GM19463 (cell line): ENCODE measurements at regions not wholly inside any gene's neighbourhood (a gene's known extent, or its start where the extent isn't known, plus 50 kb on each side); places are given as distances from the start of the nearest gene placed in this dataset.
"Not testable (repeated sequence)": the region's sequence is repeated elsewhere in the genome, so short reads cannot be mapped to it uniquely, and the experiment has no call there.

Source experiments
- ATAC-seq: cut with Tn5 transposase; IDR thresholded peaks from one replicate; pipeline ENCODE4 v1.9.1; 2021; ENCODE audit warnings: mild to moderate bottlenecking, moderate library complexity; ENCODE audit not compliant: unreplicated experiment

DNA sequence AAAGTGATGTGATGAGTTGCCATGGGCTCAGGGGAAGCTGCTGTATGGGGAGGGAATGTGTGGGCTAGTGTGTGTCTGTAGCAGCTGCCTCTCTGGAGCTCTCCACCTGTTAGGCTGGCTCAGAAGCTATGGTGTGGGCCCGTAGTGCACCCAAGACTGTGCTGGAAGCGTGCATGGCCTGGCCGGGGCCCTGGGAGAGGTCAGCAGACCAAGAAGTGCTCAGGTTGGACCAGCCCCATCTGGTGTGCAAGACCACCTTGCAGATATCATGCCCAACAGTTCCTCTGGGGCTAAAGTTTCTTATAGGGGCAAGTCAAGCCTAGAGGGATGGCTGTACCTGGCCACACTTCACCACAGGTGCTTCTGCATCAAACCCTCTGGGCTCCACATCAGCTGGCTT is 274.4 kb upstream of the CCDC179 start:
- ATAC-seq, result no peak

DNA sequence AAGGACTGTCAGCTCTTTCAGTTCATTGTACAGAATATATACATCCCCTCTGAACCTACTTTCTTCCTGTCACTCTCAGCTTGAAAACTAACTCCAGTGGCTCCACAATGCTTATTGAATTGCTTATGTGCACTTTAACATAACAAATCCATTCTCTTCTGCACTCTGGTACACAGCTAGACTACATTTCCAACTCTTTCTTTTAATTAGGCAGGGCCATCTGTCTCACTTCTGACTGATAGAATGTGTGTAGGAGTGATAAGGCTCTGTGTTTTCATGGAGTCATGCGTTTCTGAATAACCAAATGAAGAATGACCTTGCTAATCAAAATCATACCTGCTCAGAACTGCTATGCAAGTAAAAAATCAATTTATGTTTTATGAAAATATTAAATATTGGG is 278.5 kb upstream of the CCDC179 start:
- ATAC-seq, result no peak

DNA sequence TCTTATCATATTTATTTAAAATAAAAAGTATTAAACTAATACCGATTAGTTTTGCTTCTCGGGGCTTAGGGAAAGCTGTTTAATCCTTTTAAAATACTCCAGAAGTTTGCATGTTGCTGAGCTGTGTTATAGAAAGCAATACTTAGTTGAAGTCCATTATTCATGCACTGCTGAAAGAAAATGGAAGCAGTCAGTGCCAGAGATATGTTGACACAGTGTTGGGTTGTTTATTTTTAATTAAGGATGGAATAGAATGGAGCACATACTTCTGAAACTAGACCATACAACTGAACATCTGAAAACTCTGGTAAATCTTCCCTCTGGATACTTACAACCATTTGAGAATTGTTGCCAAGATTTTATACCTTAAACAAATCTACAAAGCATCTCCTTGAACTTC is 282.7 kb upstream of the CCDC179 start:
- ATAC-seq, result no peak

DNA sequence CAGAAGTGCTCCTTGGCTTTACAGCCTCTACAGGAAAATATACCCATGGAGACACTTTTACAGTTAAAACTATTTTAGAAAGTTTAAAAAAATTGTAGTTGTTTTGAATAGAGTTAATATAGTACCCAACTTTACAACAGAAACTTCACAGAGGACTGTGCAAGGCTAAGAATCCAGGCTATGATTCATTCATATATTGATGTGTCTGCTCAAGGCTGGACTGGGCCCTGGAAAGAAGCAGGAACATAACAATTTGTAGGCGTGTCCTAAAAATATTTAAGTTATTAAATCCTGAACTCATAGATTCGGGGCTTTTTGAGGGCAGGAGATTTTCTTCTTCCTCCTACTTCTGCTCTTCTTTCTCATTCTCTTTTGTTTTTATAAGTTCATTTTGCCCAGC is 291.5 kb upstream of the CCDC179 start:
- no peak for ATAC-seq

DNA sequence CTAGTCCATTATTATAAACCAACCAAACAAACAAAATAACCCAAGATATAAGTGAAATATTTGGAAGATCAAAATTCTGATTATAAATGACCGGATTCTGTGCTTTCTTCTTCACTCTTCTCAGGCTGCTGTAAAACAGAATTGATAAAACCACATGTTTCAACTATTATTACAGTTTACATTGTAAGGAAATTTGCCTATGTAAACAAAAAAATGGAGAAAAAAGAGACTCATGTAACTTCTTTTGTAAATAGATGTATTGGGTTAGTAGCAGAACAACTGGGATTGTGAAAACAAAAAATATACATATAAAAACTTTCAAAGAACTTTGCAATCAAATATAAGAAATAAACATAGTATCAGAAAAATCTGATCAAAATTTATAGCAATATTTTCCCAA is 295.2 kb upstream of the CCDC179 start:
- ATAC-seq, result no peak

DNA sequence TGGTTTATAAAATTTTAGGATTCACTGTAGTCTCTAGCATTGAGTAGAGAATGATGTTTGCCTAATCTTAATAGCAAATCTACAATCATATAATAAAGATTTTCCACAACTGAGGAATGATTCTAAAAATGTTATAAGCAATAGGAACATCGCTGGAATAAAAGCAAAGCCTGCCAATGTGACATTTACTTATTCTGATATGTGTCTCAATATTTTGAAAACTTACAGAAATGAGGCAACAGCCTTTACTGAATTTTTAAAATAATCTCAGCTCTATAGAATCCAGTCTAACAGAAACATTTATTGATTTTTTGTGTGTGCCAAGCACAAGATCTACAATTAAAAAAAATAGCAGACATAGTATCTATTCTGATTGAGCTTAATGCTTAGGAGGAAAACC is 303.7 kb upstream of the CCDC179 start:
- ATAC-seq, result no peak

DNA sequence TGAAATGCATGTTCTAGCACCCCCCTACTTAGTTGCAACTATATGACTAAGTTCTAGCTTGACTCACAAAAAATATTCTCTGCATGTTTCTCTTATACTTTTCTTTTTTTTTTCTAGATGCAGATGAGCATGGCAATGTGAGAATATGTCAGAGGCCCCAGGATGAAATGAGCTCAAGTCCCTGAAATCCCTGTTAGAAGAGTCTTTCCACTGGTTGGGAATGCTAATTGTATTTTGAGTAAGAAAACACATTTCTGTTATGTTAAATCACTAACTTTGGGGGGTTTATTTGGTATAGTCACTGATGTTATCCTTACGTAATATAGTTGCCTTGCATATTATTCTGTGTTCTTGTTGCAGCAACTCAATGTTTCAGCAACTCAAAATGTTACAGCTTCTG is 306.1 kb upstream of the CCDC179 start:
- no peak for ATAC-seq

DNA sequence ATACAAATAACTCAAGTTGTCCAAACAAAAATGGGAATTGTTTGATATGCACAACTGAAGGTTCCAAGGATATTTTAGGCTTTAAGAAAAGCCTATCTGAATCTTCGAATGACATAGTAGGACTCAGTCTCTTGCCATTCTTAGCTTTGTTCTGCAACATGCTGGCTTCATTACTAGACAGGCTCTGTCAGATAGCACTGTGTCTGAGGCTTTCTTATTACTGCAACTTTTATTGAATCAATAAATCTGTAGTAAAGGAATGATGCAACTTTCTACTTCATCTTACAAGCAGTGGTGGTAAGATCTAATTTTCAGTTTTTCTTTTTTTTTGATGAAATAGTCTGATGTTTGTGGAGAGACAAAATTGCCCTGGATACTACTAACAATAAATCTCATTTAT is 319.3 kb upstream of the CCDC179 start:
- no peak for ATAC-seq

DNA sequence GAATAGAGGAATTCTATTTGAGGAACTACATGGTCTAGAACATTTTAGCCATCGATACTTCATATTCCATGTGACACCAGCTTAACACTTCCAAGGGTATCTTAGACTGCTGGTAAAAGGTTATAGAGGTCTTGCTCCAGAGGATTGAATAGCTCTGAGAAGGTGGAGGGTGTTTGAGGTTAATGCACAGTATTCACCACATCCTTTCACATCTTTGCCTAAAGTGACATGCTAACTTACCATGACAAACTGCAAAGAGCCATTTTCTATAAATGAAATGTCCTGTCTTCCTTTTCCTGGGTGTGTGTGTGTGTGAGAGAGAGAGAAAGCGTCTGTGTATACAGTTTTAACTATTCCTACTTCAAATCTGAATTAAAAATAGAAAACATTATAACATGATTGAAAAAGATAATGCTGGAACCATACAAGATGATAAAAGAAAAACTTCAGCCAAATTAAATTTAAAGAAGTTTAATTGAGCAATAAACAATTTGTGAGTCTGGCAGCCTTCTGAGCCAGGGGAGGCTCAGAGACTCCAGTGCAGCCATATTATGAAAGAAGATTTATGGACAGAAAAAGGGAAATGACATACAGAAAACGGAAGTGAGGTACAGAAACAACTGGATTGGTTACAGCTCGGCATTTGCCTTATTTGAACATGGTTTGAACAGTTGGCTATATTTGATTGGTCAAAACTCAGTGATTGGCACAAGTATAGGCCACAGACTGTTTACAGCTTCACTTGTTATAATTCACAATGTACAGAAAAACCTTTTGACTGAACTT is 320.9 kb upstream of the CCDC179 start:
- ATAC-seq, result no peak

DNA sequence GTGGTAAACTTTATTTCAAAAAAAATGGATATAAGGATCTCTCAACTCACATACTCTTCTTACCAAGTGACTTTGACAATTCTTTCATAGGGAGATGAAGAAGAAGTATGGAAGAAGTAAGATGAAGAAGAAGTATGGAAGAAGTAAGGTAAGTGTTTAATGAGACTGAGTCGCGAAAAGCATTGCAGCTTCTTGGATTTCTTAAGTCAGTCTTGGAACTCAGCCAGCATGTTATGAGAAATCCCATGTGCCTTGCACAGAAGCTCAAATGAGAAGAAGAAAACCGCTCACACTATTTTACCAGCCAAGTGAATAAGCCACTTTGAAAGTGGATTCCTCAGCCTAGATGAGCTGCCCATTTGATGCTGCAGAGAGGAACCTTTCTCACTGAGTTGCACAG is 332.0 kb upstream of the CCDC179 start:
- ATAC-seq, result no peak

DNA sequence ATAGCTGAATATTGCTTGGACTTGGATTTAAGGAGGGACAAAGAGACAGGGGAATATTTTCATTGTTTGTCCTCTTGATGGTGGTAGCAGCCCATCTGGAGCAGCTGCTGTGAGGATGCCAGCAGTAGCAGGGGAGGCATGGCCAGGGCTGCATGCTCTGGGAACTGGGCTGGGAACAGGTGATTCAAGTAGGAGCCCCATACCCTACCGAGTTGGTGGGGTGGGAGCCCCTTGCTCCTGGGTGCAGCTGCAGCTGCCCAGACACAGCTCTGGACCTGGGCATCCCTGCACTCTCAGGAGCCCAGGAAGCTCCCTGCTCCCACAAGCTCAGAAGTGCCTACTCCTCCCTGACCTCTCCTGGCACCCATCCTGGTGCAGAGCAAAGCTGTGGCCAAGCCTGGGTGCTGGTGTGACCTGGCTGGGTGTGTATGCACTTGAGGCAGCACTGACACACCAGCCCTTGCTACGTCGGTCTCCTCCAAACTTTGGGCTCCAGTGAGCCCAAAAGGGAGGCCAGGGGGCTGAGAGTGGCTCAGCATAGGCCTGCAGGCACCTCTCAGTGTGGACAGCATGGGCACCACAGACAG is 341.8 kb upstream of the CCDC179 start:
- no peak for ATAC-seq

DNA sequence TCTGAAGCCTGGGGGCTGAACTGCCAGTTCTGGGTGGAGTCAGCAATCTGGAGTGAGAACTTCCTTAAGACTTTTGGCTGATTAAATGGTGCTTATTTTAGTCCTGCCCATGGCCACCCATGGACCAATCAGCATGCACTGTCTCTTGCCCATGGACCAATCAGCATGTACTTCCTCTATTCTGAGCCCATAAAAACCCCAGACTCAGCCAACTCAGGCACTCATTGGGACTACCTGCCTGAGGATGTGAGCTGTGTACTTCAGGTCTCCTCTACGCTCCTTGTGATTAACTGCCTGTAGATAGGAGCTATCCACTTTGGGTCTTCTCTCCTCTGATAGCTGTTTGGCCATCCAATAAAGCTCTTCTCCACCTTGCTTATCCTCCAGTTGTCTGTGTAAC is 342.3 kb upstream of the CCDC179 start:
- no peak for ATAC-seq

DNA sequence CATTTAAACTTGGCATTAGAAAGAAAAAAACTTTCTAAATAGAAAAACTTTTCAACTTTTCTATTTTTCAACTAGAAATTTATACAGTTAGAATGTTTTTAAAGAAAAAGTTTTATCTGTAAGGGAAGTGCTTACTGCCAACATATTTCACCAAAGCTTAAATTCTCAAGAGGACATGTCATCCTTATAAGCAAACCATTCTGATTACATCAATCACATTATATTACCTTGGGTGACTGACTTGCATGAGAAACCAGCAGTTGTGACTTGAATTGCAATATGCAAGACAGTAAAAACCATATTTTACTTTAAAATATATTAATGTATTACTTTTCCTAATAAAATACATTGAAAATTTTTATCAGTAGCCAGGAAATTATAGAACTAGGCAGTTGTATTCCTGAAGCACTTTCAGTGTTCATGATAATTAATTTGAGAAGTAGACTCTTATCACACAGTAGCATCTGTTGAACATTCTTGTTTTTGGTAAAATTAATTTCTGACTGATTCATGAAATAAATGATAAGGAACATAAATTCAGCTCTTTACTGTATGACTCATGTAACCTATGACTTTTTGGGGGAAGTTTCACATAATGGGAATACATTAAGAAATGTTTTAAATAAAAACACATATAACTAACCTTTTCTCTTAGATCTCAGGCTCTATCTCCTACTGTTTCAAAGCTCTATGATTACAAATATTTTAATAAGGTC is 345.0 kb upstream of the CCDC179 start:
- ATAC-seq, result no peak

DNA sequence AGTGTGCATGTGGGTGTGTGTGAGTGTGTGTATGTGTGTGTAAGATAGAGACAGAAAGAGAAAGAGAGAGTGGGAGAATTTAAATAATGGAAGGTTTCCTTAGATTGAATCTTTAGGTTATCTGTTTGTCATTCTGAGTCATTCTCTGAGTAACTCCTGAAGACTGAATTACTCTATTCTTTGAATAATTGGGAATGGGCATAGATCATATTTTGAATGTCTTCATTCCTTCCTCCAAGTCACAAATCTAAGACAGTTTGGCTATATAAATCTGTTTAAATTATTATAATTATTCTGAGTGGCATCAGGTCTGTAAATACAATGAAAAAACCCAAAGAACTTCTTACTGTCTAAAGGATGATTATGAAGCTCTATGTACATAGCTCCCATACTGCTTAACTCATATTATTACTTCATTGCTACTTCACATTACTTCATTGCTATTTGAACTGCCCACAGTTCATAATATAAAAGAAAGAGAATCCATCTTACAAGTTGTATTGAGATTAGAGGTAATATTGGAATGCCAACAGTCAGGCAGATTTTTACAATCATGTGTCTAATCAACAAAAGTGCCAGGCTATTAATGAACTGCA is 346.6 kb upstream of the CCDC179 start:
- ATAC-seq, result no peak

DNA sequence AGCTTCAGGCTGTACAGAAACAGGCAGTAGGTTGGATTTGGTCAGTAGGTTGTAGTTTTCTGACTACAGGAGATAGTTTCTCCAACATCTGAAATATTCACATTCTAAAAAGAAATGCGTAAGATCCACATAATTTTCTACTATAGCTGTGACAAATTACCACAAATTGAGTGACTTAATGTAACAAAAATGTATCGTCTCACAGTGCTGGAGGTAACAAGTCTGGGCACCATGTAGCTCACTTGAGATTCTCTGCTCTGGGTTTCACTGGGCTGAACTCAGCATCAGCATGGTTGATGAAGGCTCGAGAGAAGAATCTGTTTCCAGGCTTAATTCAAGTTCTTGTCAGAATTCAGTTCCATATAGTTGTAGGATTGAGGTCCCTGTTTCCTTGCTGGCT is 350.9 kb upstream of the CCDC179 start:
- no peak for ATAC-seq

DNA sequence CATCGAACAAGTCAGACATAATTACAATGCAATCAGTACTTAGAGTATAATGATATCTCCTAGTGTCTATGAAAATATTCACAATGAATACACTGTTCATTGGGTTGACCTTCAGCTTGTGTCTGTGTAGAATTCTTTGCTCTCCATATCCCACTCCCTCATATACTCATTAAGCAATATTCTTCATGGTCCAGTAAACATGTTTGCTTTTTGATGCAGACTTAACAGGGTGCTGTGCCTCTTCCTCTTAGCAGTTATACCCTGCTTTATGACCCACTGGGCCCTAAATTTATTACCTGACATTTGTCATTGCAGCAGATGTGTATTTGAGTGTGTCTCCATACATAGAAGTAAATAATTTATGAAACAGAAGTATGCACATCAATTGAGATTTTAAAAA is 352.5 kb upstream of the CCDC179 start:
- no peak for ATAC-seq

DNA sequence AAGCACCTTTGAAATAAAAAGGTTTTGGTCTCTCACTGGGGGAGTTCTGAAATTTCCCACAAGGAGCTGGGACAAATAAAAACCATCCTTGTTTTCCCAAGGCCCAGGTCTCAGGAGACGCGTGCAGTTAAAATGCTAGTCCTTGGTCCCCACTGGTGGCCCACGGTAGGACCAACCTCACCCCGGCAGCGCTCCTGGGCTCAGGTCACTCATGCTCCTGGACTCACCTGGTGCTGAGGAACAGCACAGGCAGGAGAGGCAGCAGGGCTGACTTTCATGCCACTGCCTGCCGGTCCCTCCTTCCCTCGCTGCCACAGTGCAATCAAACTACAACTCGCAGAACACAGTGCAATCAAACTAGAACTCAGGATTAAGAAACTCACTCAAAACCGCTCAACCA is 356.8 kb upstream of the CCDC179 start:
- ATAC-seq, result no peak

DNA sequence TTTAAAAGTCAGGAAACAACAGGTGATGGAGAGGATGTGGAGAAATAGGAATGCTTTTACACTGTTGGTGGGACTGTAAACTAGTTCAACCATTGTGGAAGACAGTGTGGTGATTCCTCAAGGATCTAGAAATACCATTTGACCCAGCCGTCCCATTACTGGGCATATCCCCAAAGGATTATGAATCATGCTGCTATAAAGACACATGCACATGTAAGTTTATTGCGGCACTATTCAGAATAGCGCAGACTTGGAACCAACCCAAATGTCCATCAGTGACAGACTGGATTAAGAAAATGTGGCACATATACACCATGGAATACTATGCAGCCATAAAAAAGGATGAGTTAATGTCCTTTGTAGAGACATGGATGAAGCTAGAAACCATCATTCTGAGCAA is 359.8 kb upstream of the CCDC179 start:
- ATAC-seq, result not testable (repeated sequence)

DNA sequence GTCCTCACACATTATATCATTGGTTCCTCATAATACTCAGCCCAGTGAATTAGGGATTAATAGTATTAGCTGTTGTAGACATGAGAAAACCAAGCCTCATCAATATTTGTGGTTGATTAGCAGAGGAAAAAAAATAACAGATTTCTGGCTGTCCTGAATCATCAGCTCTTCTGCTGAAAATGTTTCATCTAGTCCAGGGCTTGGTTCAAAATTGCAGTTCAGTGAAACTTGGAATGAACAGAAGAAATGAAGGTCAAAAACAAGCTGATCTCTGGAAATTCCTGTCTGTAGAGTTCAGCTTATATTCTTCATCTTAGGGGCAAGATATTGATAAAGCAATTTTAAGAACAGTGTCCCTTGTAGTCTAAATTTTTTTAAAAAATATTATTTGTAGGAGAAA is 361.1 kb upstream of the CCDC179 start:
- no peak for ATAC-seq

DNA sequence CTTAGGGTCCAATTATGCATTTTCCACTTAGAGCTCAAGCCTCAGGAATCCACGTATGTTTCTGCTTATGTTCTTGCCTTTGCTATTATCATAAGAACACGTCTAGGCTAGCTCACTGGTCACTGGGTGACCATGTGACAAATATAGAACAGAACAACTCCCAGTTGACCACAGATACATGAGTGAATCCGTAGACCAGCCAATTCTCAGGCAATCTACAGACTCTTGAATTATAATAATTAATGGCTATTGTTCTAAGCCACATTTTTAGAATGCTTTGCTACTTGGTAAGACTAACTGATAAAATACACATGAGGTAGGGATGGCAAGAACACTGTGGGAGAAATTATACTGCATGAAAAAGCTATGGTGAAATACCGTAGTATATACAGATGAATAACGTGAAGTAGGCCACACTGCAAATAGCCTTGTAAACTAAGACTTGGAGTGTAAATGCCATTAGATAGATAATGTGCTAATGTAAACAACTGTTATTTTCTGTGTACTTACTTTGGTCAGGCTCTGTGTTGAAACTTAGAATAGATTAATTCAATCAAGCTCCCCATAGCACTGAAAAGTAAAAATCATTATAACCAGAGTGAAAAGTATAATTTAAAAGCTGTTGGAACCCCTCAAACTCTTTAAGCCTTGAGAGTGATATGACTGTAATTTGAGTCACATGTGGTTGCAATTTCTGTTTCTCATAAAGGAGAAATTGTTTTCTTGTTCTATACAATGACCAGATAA is 366.2 kb upstream of the CCDC179 start:
- no peak for ATAC-seq

DNA sequence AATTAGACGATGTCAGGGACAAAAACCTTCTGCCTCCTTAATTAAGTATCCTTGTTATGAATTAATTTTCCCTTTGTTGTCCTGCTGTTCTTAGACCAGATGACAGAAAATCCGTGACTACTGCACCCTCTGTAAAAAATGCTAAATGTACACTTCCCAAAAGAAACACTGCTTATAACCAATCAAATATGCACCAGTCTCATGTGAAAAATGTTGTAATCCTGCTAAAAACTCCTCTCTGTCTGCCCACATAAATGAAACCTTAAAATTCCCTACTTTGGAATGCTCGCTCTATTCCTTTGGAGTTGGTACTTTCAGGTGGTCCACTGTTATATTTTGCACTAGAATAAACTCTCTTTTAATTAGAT is 366.8 kb upstream of the CCDC179 start:
- no peak for ATAC-seq
